Breast epithelium (tissue), 3 donors: ENCODE measurements at regions not wholly inside any gene's neighbourhood (a gene's known extent, or its start where the extent isn't known, plus 50 kb on each side); places are given as distances from the start of the nearest gene placed in this dataset.

ENCODE experiments used
- POLR2A ChIP-seq: fragments of 450-650 bp; IDR thresholded peaks from one replicate; pipeline ENCODE4 v1.6.1; 2016; ENCODE audit warnings: antibody characterized with exemption, mild to moderate bottlenecking, moderate library complexity
- TF ChIP-seq, protein P1 (sequence below), 3 donors: fragments of 450-650 bp; IDR thresholded peaks; one replicate each; pipeline ENCODE4 v1.5.1; 2016 to 2017; ENCODE audit warnings: antibody characterized with exemption in 3 of 3, mild to moderate bottlenecking in 3 of 3, moderate library complexity in 3 of 3

DNA sequence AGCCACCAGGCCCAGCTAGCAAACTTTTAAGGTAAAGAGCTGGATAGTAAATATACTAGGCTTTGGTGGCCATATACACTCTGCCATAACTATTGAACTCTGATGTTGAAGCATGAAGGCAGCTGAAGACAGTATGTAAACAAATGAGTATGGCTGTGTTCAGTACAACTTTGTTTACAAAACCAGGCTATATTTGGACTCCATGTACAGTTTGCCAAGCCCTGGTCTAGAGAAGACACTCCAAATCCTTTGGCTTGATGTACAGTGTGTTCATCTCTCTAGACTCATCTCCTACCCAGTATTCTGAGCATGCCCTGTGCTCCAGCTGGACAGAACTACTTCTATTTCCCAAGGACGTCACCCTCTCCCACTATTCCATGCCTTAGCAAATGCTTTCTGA, 54.3 kb upstream of the MEGF10 start:
- TF ChIP-seq, protein P1, sequence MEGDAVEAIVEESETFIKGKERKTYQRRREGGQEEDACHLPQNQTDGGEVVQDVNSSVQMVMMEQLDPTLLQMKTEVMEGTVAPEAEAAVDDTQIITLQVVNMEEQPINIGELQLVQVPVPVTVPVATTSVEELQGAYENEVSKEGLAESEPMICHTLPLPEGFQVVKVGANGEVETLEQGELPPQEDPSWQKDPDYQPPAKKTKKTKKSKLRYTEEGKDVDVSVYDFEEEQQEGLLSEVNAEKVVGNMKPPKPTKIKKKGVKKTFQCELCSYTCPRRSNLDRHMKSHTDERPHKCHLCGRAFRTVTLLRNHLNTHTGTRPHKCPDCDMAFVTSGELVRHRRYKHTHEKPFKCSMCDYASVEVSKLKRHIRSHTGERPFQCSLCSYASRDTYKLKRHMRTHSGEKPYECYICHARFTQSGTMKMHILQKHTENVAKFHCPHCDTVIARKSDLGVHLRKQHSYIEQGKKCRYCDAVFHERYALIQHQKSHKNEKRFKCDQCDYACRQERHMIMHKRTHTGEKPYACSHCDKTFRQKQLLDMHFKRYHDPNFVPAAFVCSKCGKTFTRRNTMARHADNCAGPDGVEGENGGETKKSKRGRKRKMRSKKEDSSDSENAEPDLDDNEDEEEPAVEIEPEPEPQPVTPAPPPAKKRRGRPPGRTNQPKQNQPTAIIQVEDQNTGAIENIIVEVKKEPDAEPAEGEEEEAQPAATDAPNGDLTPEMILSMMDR (IDR thresholded peaks at IDR 0.05) = no peak
- no peak for TF ChIP-seq POLR2A
